Astrocyte of the spinal cord (primary cell): ENCODE measurements at regions not wholly inside any gene's neighbourhood (a gene's known extent, or its start where the extent isn't known, plus 50 kb on each side); places are given as distances from the start of the nearest gene placed in this dataset.

Source experiments
- DNase-seq: peaks from one replicate; pipeline ENCODE4 v3.0.0; 2011; ENCODE audit warnings: low read depth, low spot score
- H3K4me3 ChIP-seq: 2 replicates; pipeline ENCODE4 v1.5.1; 2011; ENCODE audit warnings: low read depth, mild to moderate bottlenecking, low read length, moderate library complexity
- in situ Hi-C: cut with HindIII; loops from 2 replicates; pipeline ENCODE4 v1.10.0; 2017; ENCODE audit warnings: low sequenced_read_pairs
- TF ChIP-seq, protein P1 (sequence below): IDR thresholded peaks from 2 replicates; pipeline ENCODE4 v1.5.1; 2012; ENCODE audit warnings: low read depth, mild to moderate bottlenecking, low read length, inconsistent platforms

DNA sequence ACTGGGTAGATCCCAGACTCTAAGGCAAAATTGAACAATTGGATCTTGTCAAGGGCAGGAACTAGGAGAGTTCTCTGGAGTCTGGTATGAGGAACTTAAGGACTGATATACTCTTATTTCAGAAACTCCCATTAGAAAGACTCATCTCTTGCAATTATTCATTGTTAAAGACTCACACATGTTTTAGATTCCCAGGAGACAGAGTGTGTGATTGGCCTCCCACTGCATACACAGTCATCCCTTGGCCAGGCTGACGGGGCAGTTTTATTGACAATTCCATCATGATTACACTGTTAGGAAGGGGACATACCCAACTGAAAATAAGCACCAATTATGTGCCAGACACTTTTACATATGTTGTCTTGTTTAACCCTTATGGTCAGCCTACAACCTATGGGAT is 347.2 kb downstream of the DMAC1 start:
- peak; percentile 7 for DNase-seq
- H3K4me3 ChIP-seq = no peak overlapping the region
- TF ChIP-seq, protein P1, sequence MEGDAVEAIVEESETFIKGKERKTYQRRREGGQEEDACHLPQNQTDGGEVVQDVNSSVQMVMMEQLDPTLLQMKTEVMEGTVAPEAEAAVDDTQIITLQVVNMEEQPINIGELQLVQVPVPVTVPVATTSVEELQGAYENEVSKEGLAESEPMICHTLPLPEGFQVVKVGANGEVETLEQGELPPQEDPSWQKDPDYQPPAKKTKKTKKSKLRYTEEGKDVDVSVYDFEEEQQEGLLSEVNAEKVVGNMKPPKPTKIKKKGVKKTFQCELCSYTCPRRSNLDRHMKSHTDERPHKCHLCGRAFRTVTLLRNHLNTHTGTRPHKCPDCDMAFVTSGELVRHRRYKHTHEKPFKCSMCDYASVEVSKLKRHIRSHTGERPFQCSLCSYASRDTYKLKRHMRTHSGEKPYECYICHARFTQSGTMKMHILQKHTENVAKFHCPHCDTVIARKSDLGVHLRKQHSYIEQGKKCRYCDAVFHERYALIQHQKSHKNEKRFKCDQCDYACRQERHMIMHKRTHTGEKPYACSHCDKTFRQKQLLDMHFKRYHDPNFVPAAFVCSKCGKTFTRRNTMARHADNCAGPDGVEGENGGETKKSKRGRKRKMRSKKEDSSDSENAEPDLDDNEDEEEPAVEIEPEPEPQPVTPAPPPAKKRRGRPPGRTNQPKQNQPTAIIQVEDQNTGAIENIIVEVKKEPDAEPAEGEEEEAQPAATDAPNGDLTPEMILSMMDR = no peak
- in situ Hi-C loops = no loop called here

DNA sequence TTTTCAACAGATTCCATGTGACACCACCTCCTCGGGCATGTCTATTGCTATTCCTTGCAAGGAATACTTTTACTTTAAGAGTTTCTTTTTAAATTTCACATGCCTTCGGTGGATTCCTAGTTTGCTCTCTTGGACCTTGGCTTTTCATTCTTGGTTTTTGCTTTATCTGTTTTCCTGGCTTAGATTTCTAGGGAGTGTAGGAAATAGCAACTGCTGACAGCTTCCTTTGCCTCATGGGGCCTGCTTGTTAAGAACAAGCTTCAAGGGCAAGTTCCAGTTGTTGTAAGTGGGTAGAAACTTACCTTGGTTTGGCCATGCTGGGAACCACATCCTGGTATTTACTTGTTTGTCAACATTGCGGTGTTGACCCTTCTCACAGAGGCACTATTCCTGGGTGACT is 348.5 kb downstream of the DMAC1 start:
- in situ Hi-C loops = no loop called here
- no peak for DNase-seq
- no peak overlapping the region for H3K4me3 ChIP-seq
- TF ChIP-seq, protein P1 = no peak

DNA sequence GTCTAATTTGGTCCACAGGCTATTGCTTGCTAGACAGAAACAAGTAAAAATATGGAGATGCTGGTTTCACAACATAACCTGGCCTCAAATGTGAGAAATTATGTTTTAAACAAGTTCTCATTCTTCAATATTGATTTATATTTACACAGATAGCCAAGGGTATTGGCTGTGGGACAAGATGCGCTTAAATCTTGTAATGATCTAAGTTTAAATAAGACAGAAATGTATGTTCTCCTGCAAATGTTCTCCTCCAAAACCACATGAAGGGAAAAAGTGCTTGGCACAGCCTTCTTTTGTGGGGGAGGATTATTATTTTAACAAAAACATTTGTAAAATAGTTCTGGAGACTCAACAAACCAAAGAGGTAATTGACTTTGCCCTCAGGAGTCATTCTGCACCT is 356.0 kb downstream of the DMAC1 start:
- TF ChIP-seq, protein P1 = no peak
- in situ Hi-C loops = no loop called here

DNA sequence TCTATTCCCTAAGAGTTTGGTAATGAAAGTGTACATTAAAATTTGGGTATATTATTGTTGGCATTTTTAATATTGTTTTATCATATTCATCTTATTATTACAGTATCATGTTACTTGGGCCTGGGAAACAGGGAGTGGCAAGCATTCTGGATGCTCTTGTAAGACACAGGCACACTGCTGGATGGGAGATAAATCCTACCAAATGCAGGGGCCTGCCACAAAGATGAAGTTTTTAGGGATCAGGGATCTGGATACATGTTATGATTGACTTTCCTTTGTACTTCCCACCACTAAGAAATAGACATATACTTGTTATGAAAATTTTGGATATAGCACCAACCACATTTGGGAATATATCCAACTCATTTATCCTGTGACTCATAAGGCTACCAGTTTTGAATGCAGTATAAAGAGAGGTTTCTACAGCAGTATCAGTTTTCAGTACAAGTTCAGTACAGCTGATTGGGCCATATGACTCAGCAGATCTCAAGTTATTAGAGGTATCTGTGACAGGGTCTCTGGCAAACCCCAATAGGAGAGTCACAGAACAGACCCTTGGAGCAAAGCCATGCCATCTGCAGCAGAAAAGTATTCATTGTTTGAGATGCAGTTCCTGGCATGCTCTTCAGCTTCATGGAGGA is 360.1 kb downstream of the DMAC1 start:
- TF ChIP-seq, protein P1 = no peak
- DNase-seq = peak; percentile 30
- no peak overlapping the region for H3K4me3 ChIP-seq
- in situ Hi-C loops = no loop called here

More for the DNA sequence above, 356.0 kb downstream of the DMAC1 start:
- no peak overlapping the region for H3K4me3 ChIP-seq
- no peak for DNase-seq

DNA sequence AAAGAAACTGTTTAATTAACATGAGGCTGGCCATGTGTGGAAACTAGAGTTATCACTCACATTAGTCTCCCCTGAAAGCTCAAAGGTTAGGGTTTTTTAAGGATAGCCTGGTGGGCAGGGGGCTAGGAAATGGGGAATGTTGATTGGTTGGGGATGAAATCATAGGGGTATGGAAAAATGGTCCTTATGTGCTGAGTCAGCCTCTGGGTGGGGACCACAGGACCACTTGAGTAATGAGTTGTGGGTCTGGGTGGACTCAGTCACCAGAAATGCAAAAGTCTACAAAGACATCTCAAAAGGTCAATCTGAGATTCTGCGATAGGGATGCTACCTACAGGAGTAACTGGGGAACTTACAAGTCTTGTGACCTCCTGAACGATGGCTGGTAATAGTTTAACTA is 362.8 kb downstream of the DMAC1 start:
- in situ Hi-C loops = no loop called here

DNA sequence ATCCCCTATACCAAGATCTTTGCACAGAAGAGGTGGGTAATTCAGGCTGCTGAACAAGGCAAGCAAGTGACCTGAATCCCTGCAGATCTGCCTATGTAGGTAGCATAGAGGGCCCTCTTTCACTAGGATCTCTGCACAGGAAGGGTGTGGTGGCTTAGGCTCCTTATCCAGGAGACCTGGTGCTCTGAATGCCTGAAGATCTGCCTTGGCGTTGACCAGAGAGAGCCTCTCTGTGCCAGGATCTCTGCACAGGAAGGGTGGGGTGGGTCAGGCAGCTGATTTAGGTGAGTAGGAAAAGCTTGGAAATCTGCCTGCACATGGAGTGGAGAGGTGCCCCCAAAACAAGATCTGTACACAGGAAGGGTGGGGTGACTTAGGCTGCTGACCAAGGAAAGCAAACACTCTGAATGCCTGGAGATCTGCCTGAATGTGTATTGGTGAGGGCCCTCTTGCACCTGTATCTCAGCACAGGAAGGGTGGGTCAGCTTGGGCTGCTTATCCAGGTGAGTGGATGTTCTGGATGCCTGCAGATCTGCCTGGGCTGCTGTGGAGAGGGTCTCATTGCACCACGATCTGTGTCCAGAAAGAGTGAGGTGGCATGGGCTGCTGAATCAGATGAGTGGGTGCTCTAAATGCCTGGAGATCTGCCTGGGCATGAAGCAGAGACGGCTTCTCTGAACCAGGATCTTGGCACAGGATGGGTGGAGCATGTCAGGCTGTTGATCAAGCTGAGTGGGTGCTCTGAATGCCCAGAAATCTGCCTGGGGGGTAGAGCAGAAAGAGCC is 365.9 kb downstream of the DMAC1 start:
- TF ChIP-seq, protein P1 = no peak
- no peak for DNase-seq
- in situ Hi-C loops = no loop called here
- H3K4me3 ChIP-seq = no peak overlapping the region

More for the DNA sequence above, 362.8 kb downstream of the DMAC1 start:
- H3K4me3 ChIP-seq = no peak overlapping the region
- TF ChIP-seq, protein P1 = no peak
- no peak for DNase-seq
